OCI-LY1 (cell line): ENCODE measurements at regions not wholly inside any gene's neighbourhood (a gene's known extent, or its start where the extent isn't known, plus 50 kb on each side); places are given as distances from the start of the nearest gene placed in this dataset.

Experiments used
- H2AFZ ChIP-seq: fragments of 200-600 bp; sonication (generic), shearing (Covaris generic); 2 replicates; pipeline ENCODE4 v1.6.0; 2014; ENCODE audit warnings: antibody characterized with exemption, mild to moderate bottlenecking, low read length
- H3F3A ChIP-seq: fragments of 200-600 bp; sonication (generic), shearing (Covaris generic); 2 replicates; pipeline ENCODE4 v1.6.0; 2014; ENCODE audit warnings: mild to moderate bottlenecking, antibody characterized with exemption, low read length, moderate library complexity; ENCODE audit not compliant: insufficient read depth
- H3K27ac ChIP-seq: fragments of 200-600 bp; sonication (generic); 2 replicates; pipeline ENCODE4 v1.5.1; 2014; ENCODE audit warnings: low read length, mixed run types, mild to moderate bottlenecking, low read depth; ENCODE audit not compliant: poor library complexity, severe bottlenecking
- H3K27me3 ChIP-seq: fragments of 200-600 bp; sonication (generic); 2 replicates; pipeline ENCODE4 v1.6.0; 2014; ENCODE audit warnings: antibody characterized with exemption, mild to moderate bottlenecking, low read length, moderate library complexity; ENCODE audit not compliant: insufficient read depth
- H3K36me3 ChIP-seq: fragments of 200-600 bp; sonication (generic); 2 replicates; pipeline ENCODE4 v1.6.1; 2014; ENCODE audit warnings: mild to moderate bottlenecking, antibody characterized with exemption, low read length, moderate library complexity, mixed read lengths; ENCODE audit not compliant: insufficient read depth
- H3K4me1 ChIP-seq: fragments of 200-600 bp; sonication (generic); 2 replicates; pipeline ENCODE4 v1.5.1; 2014; ENCODE audit warnings: mild to moderate bottlenecking, low read length, moderate library complexity; ENCODE audit not compliant: insufficient read depth, severe bottlenecking
- H3K4me2 ChIP-seq: fragments of 200-600 bp; sonication (generic), shearing (Covaris generic); 2 replicates; pipeline ENCODE4 v1.6.1; 2014; ENCODE audit warnings: low read length
- H3K4me3 ChIP-seq: fragments of 200-600 bp; sonication (generic); 2 replicates; pipeline ENCODE4 v1.5.1; 2014; ENCODE audit warnings: low read length, low read depth, mild to moderate bottlenecking, mixed read lengths; ENCODE audit not compliant: poor library complexity, severe bottlenecking
- H3K79me2 ChIP-seq: fragments of 200-600 bp; shearing (Covaris generic); 2 replicates; pipeline ENCODE4 v1.6.1; 2016; ENCODE audit warnings: mixed run types, low read length, mixed read lengths; ENCODE audit not compliant: insufficient read depth
- H3K9ac ChIP-seq: fragments of 200-600 bp; sonication (generic), shearing (Covaris generic); 2 replicates; pipeline ENCODE4 v1.6.1; 2014; ENCODE audit warnings: mild to moderate bottlenecking, low read length, mixed read lengths
- H3K9me2 ChIP-seq: fragments of 200-600 bp; sonication (generic), shearing (Covaris generic); 2 replicates; pipeline ENCODE4 v1.6.1; 2014; ENCODE audit warnings: low read depth, mild to moderate bottlenecking, low read length, mixed read lengths
- H3K9me3 ChIP-seq: fragments of 200-600 bp; shearing (Covaris generic); 2 replicates; pipeline ENCODE4 v1.6.1; 2014; ENCODE audit warnings: low read length, mixed read lengths
- H4K20me1 ChIP-seq: fragments of 200-600 bp; sonication (generic), shearing (Covaris generic); 2 replicates; pipeline ENCODE4 v1.6.0; 2016; ENCODE audit warnings: mild to moderate bottlenecking, low read length; ENCODE audit not compliant: insufficient read depth
- CTCF ChIP-seq: fragments of 200-600 bp; sonication (generic), shearing (Covaris generic); IDR thresholded peaks from 2 replicates; pipeline ENCODE4 v1.5.1; 2017; ENCODE audit warnings: mild to moderate bottlenecking, antibody characterized with exemption, low read length, moderate library complexity, mixed read lengths
- EZH2 ChIP-seq: fragments of 200-600 bp; sonication (generic), shearing (Covaris generic); IDR thresholded peaks from 2 replicates; pipeline ENCODE4 v1.8.0; 2017; ENCODE audit warnings: borderline replicate concordance, mixed run types, mild to moderate bottlenecking, antibody characterized with exemption, low read length, moderate library complexity, mixed read lengths

GRCh38 chr3:153348457-153349107 is 186.6 kb downstream of the RAP2B start:
- H3K27ac ChIP-seq, result no peak overlapping the region
- no peaks in the 10 kb centered on the region for H4K20me1 ChIP-seq
- H2AFZ ChIP-seq, result no peak overlapping the region
- H3K4me1 ChIP-seq, result no peaks in the 10 kb centered on the region
- no peaks in the 10 kb centered on the region for H3K79me2 ChIP-seq
- no peak for TF ChIP-seq EZH2
- no peak for TF ChIP-seq CTCF
- H3K4me2 ChIP-seq, result no peak overlapping the region
- H3F3A ChIP-seq, result no peaks in the 10 kb centered on the region
- H3K9ac ChIP-seq, result no peak overlapping the region
- H3K9me2 ChIP-seq, result no peaks in the 10 kb centered on the region
- no peaks in the 10 kb centered on the region for H3K36me3 ChIP-seq
- H3K27me3 ChIP-seq, result no peaks in the 10 kb centered on the region
- no peaks in the 10 kb centered on the region for H3K9me3 ChIP-seq
- no peak overlapping the region for H3K4me3 ChIP-seq

- Histone ChIP-seq H3K4me2 (no peak overlapping the region), H3K9ac (no peak overlapping the region), H3F3A (no peaks in the 10 kb centered on the region), H4K20me1 (no peaks in the 10 kb centered on the region), H3K79me2 (no peaks in the 10 kb centered on the region), H3K4me1 (no peaks in the 10 kb centered on the region), H3K9me3 (no peaks in the 10 kb centered on the region), H3K27ac (no peak overlapping the region), H3K4me3 (no peak overlapping the region), H3K27me3 (no peaks in the 10 kb centered on the region), H3K9me2 (no peaks in the 10 kb centered on the region), H3K36me3 (no peaks in the 10 kb centered on the region), H2AFZ (no peak overlapping the region)
- no peak for TF ChIP-seq CTCF
- no peak for TF ChIP-seq EZH2
Measured at GRCh38 chr3:153349108-153349499, 187.1 kb downstream of the RAP2B start.

GRCh38 chr3:153350420-153350819 is 188.4 kb downstream of the RAP2B start:
- H3F3A ChIP-seq, result no peaks in the 10 kb centered on the region
- H2AFZ ChIP-seq, result no peak overlapping the region
- no peaks in the 10 kb centered on the region for H3K4me1 ChIP-seq
- H4K20me1 ChIP-seq, result no peaks in the 10 kb centered on the region
- H3K79me2 ChIP-seq, result no peaks in the 10 kb centered on the region
- no peaks in the 10 kb centered on the region for H3K9me3 ChIP-seq
- no peaks in the 10 kb centered on the region for H3K9me2 ChIP-seq
- no peak overlapping the region for H3K27ac ChIP-seq
- no peaks in the 10 kb centered on the region for H3K27me3 ChIP-seq
- H3K4me3 ChIP-seq, result no peak overlapping the region
- no peak for TF ChIP-seq CTCF
- no peak for TF ChIP-seq EZH2
- no peaks in the 10 kb centered on the region for H3K36me3 ChIP-seq
- H3K4me2 ChIP-seq, result no peak overlapping the region
- no peak overlapping the region for H3K9ac ChIP-seq
